HG03025 (cell line): ENCODE measurements at regions not wholly inside any gene's neighbourhood (a gene's known extent, or its start where the extent isn't known, plus 50 kb on each side); places are given as distances from the start of the nearest gene placed in this dataset.

Source experiments
- ATAC-seq: cut with Tn5 transposase; IDR thresholded peaks from one replicate; pipeline ENCODE4 v1.9.1; 2021; ENCODE audit warnings: mild to moderate bottlenecking, moderate library complexity; ENCODE audit not compliant: unreplicated experiment, low FRiP score

GRCh38 chr2:187274146-187274545 is 173.9 kb downstream of the CALCRL start:
- no peak for ATAC-seq

DNA sequence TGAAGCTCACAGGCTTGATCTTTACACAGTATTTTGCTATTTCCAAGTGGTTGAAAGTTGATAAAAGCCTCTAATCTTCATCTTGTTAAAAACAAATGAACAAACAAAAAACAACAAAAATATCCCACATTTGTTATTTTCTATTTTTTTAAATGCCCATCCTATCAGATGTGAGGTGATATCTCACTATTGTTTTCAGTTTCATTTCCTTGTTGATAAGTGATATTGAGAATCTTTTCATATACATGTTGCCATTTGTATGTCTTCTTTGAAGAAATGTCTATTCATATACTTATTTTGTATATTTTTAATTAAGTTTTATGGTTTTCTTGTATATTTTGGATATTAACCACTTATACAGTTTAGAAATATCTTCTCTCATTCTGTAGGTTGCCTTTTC is 175.8 kb downstream of the CALCRL start:
- no peak for ATAC-seq

DNA sequence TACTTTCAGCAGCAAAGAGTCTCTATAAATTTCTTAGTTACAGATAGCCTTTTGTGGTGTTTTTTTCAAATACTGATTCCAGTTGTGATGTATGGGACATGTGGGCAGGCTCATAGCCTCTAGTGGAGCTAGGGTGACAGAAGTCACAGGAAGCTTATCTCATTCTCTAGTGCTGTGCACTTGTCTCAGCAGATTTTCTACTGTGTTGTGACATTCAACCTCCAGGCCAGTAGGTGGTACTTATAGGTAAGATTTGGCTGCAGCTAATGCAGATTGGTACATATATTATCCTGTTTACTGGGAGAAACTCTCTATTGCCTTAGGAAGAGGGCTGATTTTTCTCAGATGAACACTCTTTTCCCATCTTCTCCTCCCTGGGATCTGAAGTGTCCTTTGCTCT is 176.2 kb downstream of the CALCRL start:
- no peak for ATAC-seq

- no peak for ATAC-seq
Measured at GRCh38 chr2:187266645-187267044, 181.4 kb downstream of the CALCRL start.

DNA sequence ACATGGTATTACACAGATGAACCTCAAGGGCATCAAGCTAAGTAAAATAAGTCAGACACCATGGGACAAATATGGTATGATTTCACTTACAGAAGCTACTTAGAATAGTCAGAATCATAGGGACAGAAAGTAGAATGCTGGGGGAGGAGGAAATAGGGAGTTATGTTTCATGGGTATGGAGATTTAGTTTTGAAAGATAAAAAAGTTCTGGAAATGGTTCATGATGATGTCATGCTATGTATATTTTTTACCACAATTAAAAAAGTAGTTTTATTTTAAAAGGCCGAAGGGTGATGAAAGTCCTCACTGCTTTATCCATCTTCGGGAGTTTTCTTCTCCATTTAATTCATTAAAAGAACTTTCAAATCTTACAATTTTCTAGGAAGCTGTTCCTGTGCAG is 181.9 kb downstream of the CALCRL start:
- ATAC-seq: no peak

DNA sequence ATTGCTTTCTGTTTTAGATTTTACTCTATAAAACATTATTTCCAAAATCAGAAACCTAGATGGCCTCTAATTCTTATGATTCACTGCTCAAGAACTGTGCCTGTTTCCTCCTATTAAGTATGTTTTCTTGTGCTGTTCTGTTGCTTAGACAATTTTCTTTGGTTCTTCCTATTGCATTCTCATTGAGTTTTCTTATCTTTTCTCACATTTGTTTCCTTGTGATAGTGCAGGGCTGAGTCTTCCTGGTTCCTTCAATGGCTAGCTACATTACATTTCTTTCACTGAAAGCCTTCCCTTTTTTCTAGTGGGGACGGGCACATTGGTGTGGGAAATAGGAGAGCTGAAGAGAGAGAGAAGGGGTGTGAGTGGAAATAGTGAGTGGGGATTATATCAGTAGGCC is 183.4 kb downstream of the CALCRL start:
- no peak for ATAC-seq

GRCh38 chr2:187263675-187264560 is 184.1 kb downstream of the CALCRL start:
- no peak for ATAC-seq

DNA sequence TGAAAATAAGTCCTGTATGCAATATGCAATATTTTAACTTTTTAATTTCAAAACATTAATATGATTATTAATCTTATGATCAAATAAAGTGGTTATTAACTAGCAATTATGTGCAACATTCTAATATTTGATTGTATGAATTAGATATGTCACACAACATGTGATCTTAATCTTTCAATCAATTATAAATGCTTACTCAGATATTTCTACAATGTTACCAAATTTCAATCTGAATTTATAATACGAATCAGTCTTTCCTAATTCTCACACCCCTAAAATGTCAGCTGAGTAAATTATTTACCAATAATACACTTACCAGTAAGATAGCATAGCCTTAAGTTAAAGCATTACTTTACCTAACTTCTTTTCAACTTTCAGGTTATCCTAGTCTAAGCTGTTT is 186.3 kb downstream of the CALCRL start:
- no peak for ATAC-seq

- no peak for ATAC-seq
Measured at GRCh38 chr2:187252063-187252462, 196.0 kb downstream of the CALCRL start.

DNA sequence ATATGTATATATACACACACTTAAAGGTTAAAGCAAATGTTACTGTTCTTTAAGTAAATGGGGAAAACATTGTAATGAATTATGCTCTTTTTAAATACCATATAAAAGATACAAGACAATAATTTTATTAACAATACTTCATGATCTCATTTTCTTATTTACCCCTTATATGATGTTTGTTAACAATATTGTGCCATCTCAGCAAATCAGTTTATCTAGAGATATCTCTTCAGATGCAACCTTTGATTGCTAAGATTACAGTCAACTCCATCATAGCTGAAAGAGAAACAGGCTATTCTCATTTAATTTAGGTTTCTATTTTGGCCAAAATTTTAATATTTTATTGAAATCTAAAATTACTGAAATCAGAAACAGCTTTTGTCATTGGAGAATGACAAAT is 197.9 kb downstream of the CALCRL start:
- ATAC-seq: no peak

DNA sequence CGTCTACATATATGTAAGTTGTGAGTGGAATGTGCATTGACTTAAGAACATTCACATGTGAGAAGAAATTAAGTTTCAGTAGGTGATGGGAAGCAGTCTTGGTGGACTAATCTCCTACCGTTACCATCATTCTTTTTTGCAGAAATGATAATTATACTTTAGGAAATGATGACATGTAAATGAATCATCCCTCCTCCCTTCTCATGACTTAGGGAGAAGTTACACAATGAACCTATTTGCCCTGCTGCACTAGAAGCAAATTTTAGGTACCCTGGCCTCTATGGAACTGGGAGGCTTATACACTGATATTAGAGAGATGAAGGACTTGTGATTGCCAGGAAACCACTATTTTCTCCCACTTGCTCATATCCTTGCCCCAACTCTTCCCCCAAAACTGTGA is 214.2 kb downstream of the CALCRL start:
- ATAC-seq: no peak

DNA sequence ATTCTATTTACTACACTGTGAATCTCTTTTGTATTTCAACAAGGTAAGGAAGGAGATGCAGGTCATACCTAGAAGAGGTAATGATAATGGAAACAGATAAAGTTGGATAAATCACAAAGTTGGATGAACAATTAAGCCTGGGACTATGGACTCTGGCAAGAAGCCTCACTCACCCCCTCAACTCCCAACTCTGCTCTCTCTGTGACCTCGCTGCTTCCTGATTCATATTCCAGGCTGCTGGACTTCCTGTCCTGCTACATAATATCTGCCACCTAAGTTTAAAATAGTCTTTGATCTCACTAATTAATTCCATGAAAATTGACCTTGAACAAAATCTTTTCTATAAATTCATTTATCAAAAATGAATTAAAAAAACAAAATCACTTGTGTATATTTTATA is 215.3 kb downstream of the CALCRL start:
- ATAC-seq: no peak

DNA sequence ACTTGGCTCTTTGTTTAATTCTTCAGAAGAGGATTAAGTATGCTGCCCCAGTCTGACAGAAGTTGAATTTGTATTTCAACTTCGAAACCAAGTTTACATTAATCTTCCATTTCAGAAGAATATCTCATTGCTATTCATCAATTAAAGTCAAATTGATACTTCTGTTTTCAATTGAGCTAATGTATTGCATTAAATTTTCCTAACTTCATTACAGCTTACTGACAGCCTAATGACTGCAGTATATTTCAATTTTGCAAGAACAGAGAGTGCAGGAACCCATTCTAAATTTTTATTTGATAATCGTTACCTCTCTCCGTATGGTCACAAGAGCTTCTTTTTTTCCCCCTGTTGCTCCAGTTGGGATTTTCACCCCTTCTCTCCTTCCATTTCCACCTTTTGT is 218.0 kb downstream of the CALCRL start:
- ATAC-seq: no peak

- no peak for ATAC-seq
Measured at GRCh38 chr2:187228986-187229385, 219.1 kb downstream of the CALCRL start.

DNA sequence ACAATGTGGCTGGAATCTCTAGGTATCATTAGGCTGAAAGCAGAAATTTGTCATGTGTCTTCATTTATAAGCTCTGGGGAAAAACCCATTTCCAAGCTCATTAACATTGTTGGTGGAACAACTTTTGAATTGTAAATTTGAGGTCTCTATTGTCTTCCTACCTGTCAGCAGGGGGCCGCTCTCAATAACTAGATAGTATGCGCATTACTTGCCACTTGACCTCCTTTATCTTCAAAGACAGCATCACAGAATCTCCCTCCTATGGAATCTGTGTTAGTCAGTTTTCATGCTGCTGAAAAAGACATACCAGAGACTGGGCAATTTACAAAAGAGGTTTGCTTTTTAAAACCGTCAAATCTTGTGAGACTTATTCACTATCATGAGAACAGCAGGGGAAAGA is 223.1 kb downstream of the CALCRL start:
- ATAC-seq: no peak

- ATAC-seq: no peak
Measured at GRCh38 chr2:187220071-187220470, 228.0 kb downstream of the CALCRL start.

GRCh38 chr2:187215532-187216240 is 232.4 kb downstream of the CALCRL start:
- ATAC-seq: no peak

DNA sequence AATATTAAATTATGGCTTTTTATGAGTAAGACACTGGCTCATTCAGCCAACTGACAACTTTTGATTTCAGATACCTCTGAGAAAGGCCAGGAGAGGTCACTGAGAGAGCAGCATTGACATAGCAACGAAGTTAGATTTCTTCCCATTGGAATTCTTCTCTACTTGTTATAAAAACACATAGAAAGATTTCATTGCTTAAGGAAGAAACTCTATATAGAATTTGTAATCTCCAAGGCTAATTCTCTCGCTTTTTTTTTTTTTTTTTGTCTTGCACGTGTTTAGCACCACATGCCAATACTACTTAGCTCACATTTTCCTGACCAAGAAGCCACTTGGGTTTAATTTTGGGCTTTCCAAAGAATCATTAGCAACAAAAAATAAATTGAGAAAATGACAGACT is 233.7 kb downstream of the CALCRL start:
- ATAC-seq: no peak

- no peak for ATAC-seq
Measured at GRCh38 chr2:187213798-187214197, 234.3 kb downstream of the CALCRL start.

GRCh38 chr2:187210726-187211125 is 237.3 kb downstream of the CALCRL start:
- ATAC-seq: no peak

DNA sequence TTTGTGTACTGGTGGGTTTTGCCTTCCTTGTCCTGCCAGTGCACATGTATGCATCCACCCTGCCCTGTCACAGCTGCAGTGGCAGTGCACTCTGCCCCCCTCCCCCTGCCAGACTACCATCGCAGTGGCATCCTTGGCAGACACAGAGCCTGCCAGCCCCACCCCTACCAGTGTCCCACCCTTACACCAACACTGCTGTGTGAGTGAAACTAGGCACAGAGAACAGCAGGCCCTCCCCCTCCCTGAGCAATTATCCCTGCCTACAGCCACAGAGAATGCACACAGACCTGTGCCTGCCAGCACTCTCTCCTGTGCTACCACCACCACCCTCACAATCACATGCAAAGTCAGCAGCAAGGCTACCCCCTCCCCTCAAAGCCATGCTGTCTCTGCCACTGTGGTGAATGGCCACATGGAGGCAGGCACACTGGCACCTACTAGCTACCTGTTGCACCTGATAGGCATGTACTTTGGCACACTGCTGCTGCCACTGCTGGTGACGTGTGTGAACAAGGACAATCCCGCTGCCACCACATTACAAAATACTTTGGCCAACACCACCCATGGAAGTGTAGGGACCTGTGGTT is 239.8 kb downstream of the CALCRL start:
- no peak for ATAC-seq

DNA sequence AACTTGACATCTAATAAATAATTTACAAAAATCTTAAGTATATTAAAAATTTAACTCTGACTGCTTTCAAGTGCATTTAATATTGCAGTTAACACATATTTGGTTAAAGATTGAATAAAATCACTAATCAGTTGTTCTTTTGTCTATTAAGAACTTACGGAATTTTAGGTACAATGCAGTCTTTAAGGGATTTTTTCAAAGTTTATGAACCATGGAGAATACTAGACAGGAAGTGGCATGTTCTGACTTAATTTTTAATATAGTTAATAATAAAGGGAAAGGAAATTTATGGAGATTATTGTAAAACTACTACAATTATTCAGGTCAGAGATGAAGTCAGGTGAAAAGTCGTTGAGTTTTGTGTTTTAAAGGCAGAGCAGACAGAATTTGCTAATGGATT is 240.9 kb downstream of the CALCRL start:
- no peak for ATAC-seq
